ENCODE measurements at regions not wholly inside any gene's neighbourhood (a gene's known extent, or its start where the extent isn't known, plus 50 kb on each side); places are given as distances from the start of the nearest gene placed in this dataset.
"Not testable (repeated sequence)": the region's sequence is repeated elsewhere in the genome, so short reads cannot be mapped to it uniquely, and the experiment has no call there.

DNA sequence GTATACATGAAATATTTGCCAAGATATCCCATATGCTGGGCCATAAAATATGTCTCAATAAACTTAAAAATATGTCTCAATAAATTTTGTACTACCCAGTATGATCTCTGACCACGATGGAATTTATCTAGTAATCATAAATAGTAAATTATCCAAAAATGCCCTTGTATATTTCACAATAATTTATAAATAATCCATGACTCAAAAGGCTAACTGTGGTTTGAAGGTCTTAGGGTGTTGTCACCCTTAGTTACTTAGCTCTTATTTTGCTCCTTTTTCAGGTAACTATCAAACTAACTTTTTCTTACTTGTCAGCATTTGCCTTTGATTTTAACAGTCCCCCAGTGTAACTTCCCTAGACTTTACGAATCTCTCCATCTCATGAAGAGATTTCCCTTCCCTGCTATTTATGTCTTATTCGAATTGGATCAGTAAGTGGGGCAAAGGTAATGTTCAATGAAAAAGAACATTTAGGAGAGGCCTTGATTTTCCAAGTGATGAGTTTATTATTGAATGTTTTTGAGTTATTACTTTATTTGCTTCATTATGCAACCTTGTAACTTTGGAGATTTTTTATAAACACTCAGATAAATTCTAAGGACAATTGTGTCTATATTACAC lies 109.0 kb upstream of the THBS2 start:
- Histone ChIP-seq H3K4me3 (ENCODE audit: insufficient read depth, low read length) (no peak overlapping the region), H3K9me3 (ENCODE audit: low read depth, low read length) (no peaks in the 10 kb centered on the region), H3K4me2 (ENCODE audit: insufficient read depth, low read length) (no peak overlapping the region), H3K4me1 (ENCODE audit: insufficient read depth, low read length) (peaks cover 4% of the 10 kb centered on the region), H3K36me3 (ENCODE audit: insufficient read depth, low read length) (no peaks in the 10 kb centered on the region), H3K27ac (ENCODE audit: low read depth, low read length) (no peak overlapping the region), H2AFZ (ENCODE audit: low read length) (no peak overlapping the region), H3K27me3 (ENCODE audit: insufficient read depth, low read length) (no peaks in the 10 kb centered on the region), H3K79me2 (ENCODE audit: insufficient read depth, low read length) (no peaks in the 10 kb centered on the region), H4K20me1 (ENCODE audit: insufficient read depth, low read length) (no peaks in the 10 kb centered on the region)
- TF ChIP-seq CTCF (IDR thresholded peaks at IDR 0.05; ENCODE audit: extremely low read depth, low read depth, low read length): no peak
- no peak for DNase-seq (ENCODE audit: insufficient read length, low spot score, missing footprints)

GRCh38 chr6:169355001-169355400 lies 101.4 kb upstream of the THBS2 start:
- not testable (repeated sequence) for H3K4me3 ChIP-seq (ENCODE audit: insufficient read depth, low read length); H3K9me3 ChIP-seq (ENCODE audit: low read depth, low read length); H3K27me3 ChIP-seq (ENCODE audit: insufficient read depth, low read length); H3K36me3 ChIP-seq (ENCODE audit: insufficient read depth, low read length); H3K27ac ChIP-seq (ENCODE audit: low read depth, low read length); H3K79me2 ChIP-seq (ENCODE audit: insufficient read depth, low read length); H4K20me1 ChIP-seq (ENCODE audit: insufficient read depth, low read length); H3K4me2 ChIP-seq (ENCODE audit: insufficient read depth, low read length); DNase-seq (ENCODE audit: insufficient read length, low spot score, missing footprints); H3K4me1 ChIP-seq (ENCODE audit: insufficient read depth, low read length); H2AFZ ChIP-seq (ENCODE audit: low read length)

DNA sequence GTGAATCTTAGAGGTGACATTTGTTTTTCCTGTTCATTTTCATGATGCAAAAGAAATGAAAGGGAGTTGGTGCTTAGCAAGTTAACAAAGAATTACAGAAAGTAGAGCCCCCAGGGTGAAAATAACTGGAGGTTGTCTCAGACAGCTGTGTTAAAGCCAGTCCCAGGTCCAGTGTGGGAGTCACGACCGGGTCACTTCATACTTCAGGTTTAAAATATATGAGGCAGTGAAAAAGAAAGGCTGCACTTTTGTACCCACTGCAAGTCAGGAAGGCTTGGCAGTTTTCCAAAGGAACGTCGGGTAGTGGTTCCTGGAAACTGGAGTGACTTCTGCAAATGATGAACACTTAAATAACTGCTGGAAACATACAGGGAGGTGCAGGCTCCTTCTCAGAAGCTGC lies 91.5 kb upstream of the THBS2 start:
- Histone ChIP-seq H2AFZ (ENCODE audit: low read length) (no peak overlapping the region), H3K79me2 (ENCODE audit: insufficient read depth, low read length) (no peaks in the 10 kb centered on the region), H3K9me3 (ENCODE audit: low read depth, low read length) (no peaks in the 10 kb centered on the region), H3K4me2 (ENCODE audit: insufficient read depth, low read length) (no peak overlapping the region), H3K27ac (ENCODE audit: low read depth, low read length) (no peak overlapping the region), H4K20me1 (ENCODE audit: insufficient read depth, low read length) (no peaks in the 10 kb centered on the region), H3K4me3 (ENCODE audit: insufficient read depth, low read length) (no peak overlapping the region), H3K4me1 (ENCODE audit: insufficient read depth, low read length) (no peaks in the 10 kb centered on the region), H3K36me3 (ENCODE audit: insufficient read depth, low read length) (no peaks in the 10 kb centered on the region), H3K27me3 (ENCODE audit: insufficient read depth, low read length) (no peaks in the 10 kb centered on the region)
- no peak for TF ChIP-seq CTCF (IDR thresholded peaks at IDR 0.05; ENCODE audit: extremely low read depth, low read depth, low read length)
- DNase-seq (ENCODE audit: insufficient read length, low spot score, missing footprints): no peak

DNA sequence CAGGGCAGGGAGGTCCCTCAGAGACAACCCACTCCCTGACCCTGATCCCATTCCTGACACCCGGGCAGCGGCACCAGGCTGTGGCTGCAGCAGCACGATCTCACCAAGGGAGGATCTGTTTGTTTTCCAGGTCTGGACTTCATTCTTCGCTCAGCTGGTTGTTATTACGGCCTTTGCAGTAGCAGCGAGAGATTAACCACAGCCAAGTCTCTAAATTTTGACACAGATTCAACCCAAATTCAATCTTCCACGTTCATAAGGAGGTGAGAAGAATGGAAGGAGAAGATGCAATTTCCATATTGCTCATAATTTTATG lies 91.1 kb upstream of the THBS2 start:
- no peaks in the 10 kb centered on the region for H3K36me3 ChIP-seq (ENCODE audit: insufficient read depth, low read length)
- H3K4me2 ChIP-seq (ENCODE audit: insufficient read depth, low read length): no peak overlapping the region
- peak overlapping the region; percentile 76 for H2AFZ ChIP-seq (ENCODE audit: low read length)
- H3K79me2 ChIP-seq (ENCODE audit: insufficient read depth, low read length): no peaks in the 10 kb centered on the region
- no peaks in the 10 kb centered on the region for H3K9me3 ChIP-seq (ENCODE audit: low read depth, low read length)
- H4K20me1 ChIP-seq (ENCODE audit: insufficient read depth, low read length): no peaks in the 10 kb centered on the region
- H3K4me3 ChIP-seq (ENCODE audit: insufficient read depth, low read length): no peak overlapping the region
- no peak for DNase-seq (ENCODE audit: insufficient read length, low spot score, missing footprints)
- TF ChIP-seq CTCF (IDR thresholded peaks at IDR 0.05; ENCODE audit: extremely low read depth, low read depth, low read length): no peak
- H3K4me1 ChIP-seq (ENCODE audit: insufficient read depth, low read length): no peaks in the 10 kb centered on the region
- H3K27me3 ChIP-seq (ENCODE audit: insufficient read depth, low read length): no peaks in the 10 kb centered on the region
- no peak overlapping the region for H3K27ac ChIP-seq (ENCODE audit: low read depth, low read length)

All from osteoblast (primary cell).